Neural progenitor cell (in vitro differentiated cells): ENCODE measurements at regions not wholly inside any gene's neighbourhood (a gene's known extent, or its start where the extent isn't known, plus 50 kb on each side); places are given as distances from the start of the nearest gene placed in this dataset.

Experiments
- CTCF ChIP-seq: fragments of 200-600 bp; sonication (generic); IDR thresholded peaks from 2 replicates; pipeline ENCODE4 v1.5.1; 2017; ENCODE audit warnings: antibody characterized with exemption, mild to moderate bottlenecking
- EZH2 ChIP-seq: fragments of 200-600 bp; sonication (generic); IDR thresholded peaks from 2 replicates; pipeline ENCODE4 v1.6.1; 2017; ENCODE audit warnings: antibody characterized with exemption, mild to moderate bottlenecking, moderate library complexity

GRCh38 chr14:29039171-29039570 is 272.6 kb downstream of the FOXG1 start:
- TF ChIP-seq CTCF (no peak), EZH2 (no peak)
